T-cell (primary cell): ENCODE measurements at regions not wholly inside any gene's neighbourhood (a gene's known extent, or its start where the extent isn't known, plus 50 kb on each side); places are given as distances from the start of the nearest gene placed in this dataset.

Experiments used
- ATAC-seq, 4 experiments: fragments of 200-7000 bp in 3 of 4; fragments of 150-1000 bp in 1 of 4; cut with Tn5 transposase; replicated peaks in 1 of 4; 1 replicate in 3 of 4; 2 replicates in 1 of 4; pipeline ENCODE4 v1.10.0; 2021; ENCODE audit warnings: moderate library complexity in 3 of 4, mild to moderate bottlenecking in 2 of 4, moderate number of reproducible peaks in 1 of 4
- CTCF ChIA-PET, 2 donors: fragments of 300-600 bp; sonication (Branson Sonifier 250); formaldehyde crosslinking; loops; one replicate each; lab custom pipeline; 2022; ENCODE audit warnings: antibody characterized with exemption in 2 of 2; lab: Charles Lee
- POLR2A ChIA-PET, 2 donors: fragments of 300-600 bp; sonication (Branson Sonifier 250); formaldehyde crosslinking; loops; one replicate each; lab custom pipeline; 2022; ENCODE audit warnings: antibody characterized with exemption in 2 of 2; lab: Charles Lee
- DNase-seq, 35 experiments: peaks; one replicate each; pipeline versions ENCODE4 v3.0.0 to v3.0.0-alpha.2; 2013 to 2023
- H3K27ac ChIP-seq: one replicate; pipeline ENCODE4 v1.5.1; 2013; ENCODE audit warnings: low read length
- H3K27me3 ChIP-seq, 2 experiments: replicated peaks in 1 of 2; 1 replicate in 1 of 2; 2 replicates in 1 of 2; pipeline versions ENCODE4 v1.6.1 to v1.7.0; 2013; ENCODE audit warnings: low read length in 1 of 2, mixed read lengths in 1 of 2; ENCODE audit not compliant: control insufficient read depth in 2 of 2, insufficient read depth in 2 of 2; ENCODE audit errors: extremely low read depth in 1 of 2
- H3K36me3 ChIP-seq, 2 donors: 1 replicate in 1 of 2; 2 replicates in 1 of 2; pipeline versions ENCODE4 v1.6.1 to v1.7.0; 2013; ENCODE audit warnings: low read length in 1 of 2; ENCODE audit not compliant: control insufficient read depth in 2 of 2, insufficient read depth in 1 of 2; ENCODE audit errors: extremely low read depth in 1 of 2
- H3K4me1 ChIP-seq, 2 experiments: 1 replicate in 1 of 2; 2 replicates in 1 of 2; pipeline versions ENCODE4 v1.6.1 to v1.7.0; 2013; ENCODE audit warnings: low read length in 2 of 2, mixed read lengths in 1 of 2; ENCODE audit not compliant: insufficient read depth in 2 of 2, control insufficient read depth in 1 of 2; ENCODE audit errors: extremely low read depth in 1 of 2
- H3K4me3 ChIP-seq, 2 donors: 1 replicate in 1 of 2; 2 replicates in 1 of 2; pipeline versions ENCODE4 v1.5.1 to v1.7.0; 2013; ENCODE audit warnings: mild to moderate bottlenecking in 2 of 2, low read length in 1 of 2, moderate library complexity in 1 of 2; ENCODE audit not compliant: control insufficient read depth in 1 of 2; ENCODE audit errors: extremely low read depth in 1 of 2
- H3K9me3 ChIP-seq: 2 replicates; pipeline ENCODE4 v1.7.0; 2013
- H3K27ac Mint-ChIP-seq, 2 donors: one replicate each; pipeline ENCODE4 v1.8.0; 2020 to 2021; ENCODE audit warnings: mild to moderate bottlenecking in 2 of 2, mixed read lengths in 2 of 2
- H3K27me3 Mint-ChIP-seq, 2 donors: one replicate each; pipeline ENCODE4 v1.8.0; 2021 to 2022; ENCODE audit warnings: mixed read lengths in 2 of 2
- H3K36me3 Mint-ChIP-seq: one replicate; pipeline ENCODE4 v1.8.0; 2021; ENCODE audit warnings: mixed read lengths
- H3K4me1 Mint-ChIP-seq, 3 donors: one replicate each; pipeline ENCODE4 v1.8.0; 2020 to 2022; ENCODE audit warnings: mixed read lengths in 3 of 3, mild to moderate bottlenecking in 1 of 3
- H3K4me3 Mint-ChIP-seq, 3 donors: one replicate each; pipeline ENCODE4 v1.8.0; 2020 to 2022; ENCODE audit warnings: mild to moderate bottlenecking in 3 of 3, mixed read lengths in 3 of 3, moderate library complexity in 3 of 3
- H3K9me3 Mint-ChIP-seq, 3 donors: one replicate each; pipeline ENCODE4 v1.8.0; 2020 to 2022; ENCODE audit warnings: mixed read lengths in 3 of 3
- WGBS: methylation state at CpG from one replicate; pipeline ENCODE4 v1.1.5; 2013; ENCODE audit warnings: missing lambda C conversion rate; ENCODE audit not compliant: insufficient coverage; 5-methylcytosine and 5-hydroxymethylcytosine counted together

DNA sequence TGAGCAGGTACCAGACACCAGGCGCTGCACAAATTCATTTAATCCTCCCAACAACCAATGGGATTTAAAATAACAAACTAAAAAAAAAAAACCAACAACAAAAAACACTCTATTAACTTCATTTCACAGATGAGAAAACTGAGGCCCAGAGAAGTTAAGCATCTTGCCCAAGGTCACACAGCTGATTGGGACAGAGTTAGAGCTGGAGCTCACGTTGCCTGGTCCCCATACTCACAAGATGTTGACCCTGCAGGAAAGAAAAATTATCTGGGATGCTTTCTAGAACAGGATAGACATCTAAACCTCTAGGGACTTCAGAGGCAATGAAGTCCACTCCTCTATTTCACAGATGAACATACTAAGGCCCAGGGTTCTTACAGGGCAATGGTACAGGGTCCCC is 175.3 kb downstream of the PSMG1 start:
- peaks cover 4 to 8% of the 10 kb centered on the region in 2 donors for H3K27me3 Mint-ChIP-seq
- ChIA-PET POLR2A (no interaction called here), CTCF (no interaction called here)
- H3K4me3 ChIP-seq, result no peak overlapping the region
- no peaks in the 10 kb centered on the region for H3K9me3 Mint-ChIP-seq
- H3K9me3 ChIP-seq, result no peaks in the 10 kb centered on the region
- no peak overlapping the region for H3K27ac Mint-ChIP-seq
- WGBS, result 100% methylated on average over 1 of the region's 2 CpGs
- ATAC-seq, result no peak
- H3K4me3 Mint-ChIP-seq, result no peak overlapping the region
- H3K27ac ChIP-seq, result no peak overlapping the region
- no peaks in the 10 kb centered on the region for H3K36me3 Mint-ChIP-seq
- peaks cover 0 to 20% of the 10 kb centered on the region in 2 experiments for H3K27me3 ChIP-seq
- DNase-seq, result no peak
- H3K36me3 ChIP-seq, result no peaks in the 10 kb centered on the region
- H3K4me1 Mint-ChIP-seq, result peaks cover 9 to 15% (median 13%) of the 10 kb centered on the region in 3 donors
- H3K4me1 ChIP-seq, result peaks cover 7 to 11% of the 10 kb centered on the region in 2 experiments

DNA sequence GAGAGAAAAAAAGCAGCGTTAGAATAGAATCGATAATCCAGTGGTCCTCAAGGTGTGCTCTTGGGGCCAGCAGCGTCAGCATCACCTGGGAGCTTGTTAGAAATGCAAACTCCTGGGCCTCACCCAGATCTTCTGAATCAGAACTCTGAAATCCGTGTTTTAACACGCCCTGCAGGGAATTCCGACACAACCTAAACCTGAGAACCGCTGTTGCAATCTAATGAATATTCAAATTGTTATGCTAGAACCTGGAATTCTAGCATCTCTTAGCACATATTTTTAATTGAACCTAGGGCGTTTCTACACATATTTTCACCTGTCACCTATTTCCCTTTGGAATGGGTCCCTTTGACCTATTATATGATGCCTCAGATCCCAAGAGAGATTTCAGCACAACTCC is 175.7 kb downstream of the PSMG1 start:
- Mint-ChIP-seq H3K9me3 (no peaks in the 10 kb centered on the region), H3K27me3 (peaks cover 4 to 8% of the 10 kb centered on the region in 2 donors), H3K4me1 (peaks cover 9 to 15% (median 13%) of the 10 kb centered on the region in 3 donors), H3K4me3 (no peak overlapping the region), H3K27ac (no peak overlapping the region), H3K36me3 (no peaks in the 10 kb centered on the region)
- CTCF ChIA-PET, result no interaction called here
- ATAC-seq (no peak), DNase-seq (no peak)
- H3K9me3 ChIP-seq, result no peaks in the 10 kb centered on the region
- no peak overlapping the region for H3K27ac ChIP-seq
- peaks cover 0 to 20% of the 10 kb centered on the region in 2 experiments for H3K27me3 ChIP-seq
- no peak overlapping the region for H3K4me3 ChIP-seq
- no peaks in the 10 kb centered on the region for H3K36me3 ChIP-seq
- peaks cover 7 to 11% of the 10 kb centered on the region in 2 experiments for H3K4me1 ChIP-seq
- POLR2A ChIA-PET, result no interaction called here
- 90% methylated on average over 4 of the region's 8 CpGs for WGBS

DNA sequence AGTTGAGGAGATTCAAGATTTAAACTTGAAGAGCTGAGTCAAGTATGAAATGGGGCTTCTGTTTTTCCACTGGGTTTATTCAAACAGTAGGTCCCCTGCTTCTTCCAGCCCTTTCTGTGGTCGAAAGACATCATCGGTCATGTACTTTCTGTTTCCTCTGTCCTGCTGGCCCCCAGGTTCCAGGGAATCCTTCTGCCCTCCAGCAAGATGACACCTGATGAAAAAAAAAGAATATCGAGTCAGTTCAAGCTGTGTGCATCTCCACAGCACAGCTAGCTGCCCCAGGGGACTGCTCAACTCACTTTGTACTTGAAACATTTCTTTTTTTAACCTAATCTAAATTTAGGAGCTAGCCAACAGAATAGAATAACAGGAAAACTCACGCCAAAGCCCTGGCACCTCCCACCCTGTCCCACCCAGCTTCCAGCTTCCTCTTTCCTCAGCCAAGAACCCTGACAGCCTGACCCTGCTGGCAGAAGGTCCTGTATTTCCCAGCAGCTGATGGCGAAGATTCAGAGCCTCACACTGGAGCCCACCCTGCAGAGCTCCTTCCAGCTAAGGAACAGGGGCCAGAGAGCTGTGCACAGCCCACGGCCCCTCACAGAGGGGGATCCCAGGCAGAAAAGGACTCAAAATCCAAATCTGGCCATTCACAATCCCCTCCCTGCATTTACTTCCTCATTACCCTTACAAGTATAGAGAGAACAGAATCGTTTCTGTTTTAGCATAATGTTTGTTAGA is 176.5 kb downstream of the PSMG1 start:
- no peaks in the 10 kb centered on the region for H3K36me3 Mint-ChIP-seq
- ChIA-PET CTCF (no interaction called here), POLR2A (interaction anchor here in 1 of 2 donors (0.6 kb wide), 1 partner anchor 41 kb away, joined by 4 read pairs; no protein-coding TSS in a partner anchor)
- Histone ChIP-seq H3K36me3 (no peaks in the 10 kb centered on the region), H3K4me3 (no peak overlapping the region), H3K9me3 (no peaks in the 10 kb centered on the region), H3K27ac (no peak overlapping the region), H3K27me3 (peaks cover 0 to 19% of the 10 kb centered on the region in 2 experiments), H3K4me1 (peaks cover 7 to 11% of the 10 kb centered on the region in 2 experiments)
- H3K9me3 Mint-ChIP-seq, result no peaks in the 10 kb centered on the region
- no peak overlapping the region for H3K4me3 Mint-ChIP-seq
- DNase-seq (no peak), ATAC-seq (no peak)
- no peak overlapping the region for H3K27ac Mint-ChIP-seq
- peaks cover 9 to 15% (median 13%) of the 10 kb centered on the region in 3 donors for H3K4me1 Mint-ChIP-seq
- H3K27me3 Mint-ChIP-seq, result peaks cover 4 to 8% of the 10 kb centered on the region in 2 donors
- 49% methylated on average over 5 of the region's 7 CpGs for WGBS

DNA sequence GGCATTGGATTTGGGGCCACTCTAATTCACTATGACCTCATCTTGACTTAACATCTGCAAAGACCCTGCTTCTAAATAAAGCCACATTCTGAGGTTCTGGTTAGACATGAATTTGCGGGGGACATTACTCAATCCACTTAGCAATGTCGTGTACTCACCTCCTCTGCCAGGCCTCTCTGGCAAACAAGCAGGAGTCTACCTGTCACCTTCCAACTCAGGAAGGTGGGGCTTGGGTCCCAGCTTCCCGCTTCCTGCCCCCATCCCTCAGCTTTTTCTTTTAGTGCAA is 177.8 kb downstream of the PSMG1 start:
- DNase-seq, result no peak
- CTCF ChIA-PET, result no interaction called here
- 89% methylated on average over 2 of the region's 3 CpGs for WGBS
- Histone ChIP-seq H3K9me3 (no peaks in the 10 kb centered on the region), H3K27me3 (peaks cover 0 to 23% of the 10 kb centered on the region in 2 experiments), H3K4me3 (no peak overlapping the region), H3K27ac (no peak overlapping the region), H3K4me1 (peaks cover 7 to 11% of the 10 kb centered on the region in 2 experiments), H3K36me3 (no peaks in the 10 kb centered on the region)
- Mint-ChIP-seq H3K9me3 (no peaks in the 10 kb centered on the region), H3K36me3 (no peaks in the 10 kb centered on the region), H3K4me3 (peak overlapping the region in 1 of 3 donors; percentile 57), H3K27me3 (peaks cover 7 to 11% of the 10 kb centered on the region in 2 donors), H3K4me1 (peaks cover 9 to 15% (median 13%) of the 10 kb centered on the region in 3 donors), H3K27ac (no peak overlapping the region)
- no peak for ATAC-seq
- POLR2A ChIA-PET, result no interaction called here

DNA sequence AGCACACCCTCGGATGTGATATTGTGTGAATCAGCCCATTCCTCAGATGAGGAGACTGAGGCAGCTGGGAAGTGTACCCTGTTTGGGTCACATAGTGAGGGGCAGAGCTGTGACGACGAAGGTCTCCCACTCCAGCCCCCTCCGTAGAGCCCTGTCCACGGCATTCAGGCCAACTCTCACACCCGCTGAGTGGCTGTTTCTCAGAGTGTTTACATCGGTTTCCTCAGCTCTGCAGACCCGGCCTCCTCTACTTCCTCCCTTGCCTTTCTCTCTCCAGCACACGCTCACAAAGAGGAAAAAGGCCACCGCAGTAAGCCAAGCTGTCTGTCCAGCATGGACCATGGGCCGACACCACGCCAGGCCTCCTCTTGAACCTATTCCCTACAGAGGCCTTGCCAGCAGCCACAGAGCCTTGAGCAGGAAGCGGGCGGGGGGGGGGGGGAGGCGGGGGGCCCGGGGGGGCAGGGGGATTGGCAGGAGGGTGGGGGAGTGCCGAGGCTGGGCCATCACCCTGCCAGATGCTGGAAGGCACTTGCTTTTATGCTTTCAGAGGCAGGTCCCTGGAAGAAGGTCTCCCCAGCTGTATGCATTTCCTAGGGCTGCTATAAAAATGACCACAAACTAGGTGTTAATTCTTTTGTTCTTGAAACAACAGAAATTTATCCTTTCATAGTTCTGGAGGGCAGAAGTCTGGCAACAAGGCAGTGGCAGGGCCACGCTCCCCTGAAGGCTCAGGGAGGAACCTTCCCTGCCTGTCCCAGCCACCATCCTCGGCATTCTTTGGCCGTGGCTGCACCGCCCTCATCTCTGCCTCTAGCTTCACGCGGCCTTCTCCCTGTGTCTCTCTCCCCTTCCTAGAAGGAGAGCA is 178.4 kb downstream of the PSMG1 start:
- Histone ChIP-seq H3K4me1 (peaks cover 7 to 11% of the 10 kb centered on the region in 2 experiments), H3K27ac (no peak overlapping the region)
- POLR2A ChIA-PET, result no interaction called here

DNA sequence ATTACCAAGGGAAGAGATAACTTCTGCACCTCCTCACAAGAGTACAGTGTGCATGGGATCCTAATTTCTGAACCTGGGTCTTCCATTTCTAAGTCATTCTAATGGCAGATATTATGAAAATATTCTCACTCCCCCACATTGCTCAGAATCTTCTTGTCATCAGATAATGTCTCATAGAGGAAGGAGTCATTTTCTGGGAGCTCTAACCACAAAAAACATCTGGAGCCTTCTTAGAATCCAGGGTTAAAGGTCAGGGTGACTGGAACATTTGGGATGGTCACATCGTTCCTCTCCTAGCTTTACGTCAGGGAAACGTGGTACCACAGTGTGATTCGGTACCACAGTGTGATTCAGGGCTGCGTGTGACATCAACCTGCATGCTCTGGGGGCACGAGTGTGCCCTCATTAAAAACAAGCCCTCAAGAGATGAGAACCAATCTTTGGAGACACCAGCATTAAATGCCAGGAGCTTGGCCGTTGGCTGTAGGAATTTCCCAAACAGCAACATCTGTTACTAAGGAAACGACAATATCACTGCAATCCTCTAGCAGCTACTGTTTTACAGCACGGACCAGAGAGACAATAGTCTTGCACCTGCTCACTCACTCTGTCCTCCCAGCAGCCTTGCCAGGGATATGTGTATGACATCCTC is 179.1 kb downstream of the PSMG1 start:
- Histone ChIP-seq H3K9me3 (no peaks in the 10 kb centered on the region), H3K36me3 (no peaks in the 10 kb centered on the region), H3K4me1 (peaks cover 7 to 11% of the 10 kb centered on the region in 2 experiments), H3K27ac (no peak overlapping the region), H3K27me3 (peaks cover 0 to 20% of the 10 kb centered on the region in 2 experiments), H3K4me3 (no peak overlapping the region)
- Mint-ChIP-seq H3K36me3 (no peaks in the 10 kb centered on the region), H3K27me3 (peaks cover 9 to 20% of the 10 kb centered on the region in 2 donors), H3K9me3 (no peaks in the 10 kb centered on the region), H3K4me3 (no peak overlapping the region), H3K4me1 (peaks cover 9 to 15% (median 13%) of the 10 kb centered on the region in 3 donors), H3K27ac (no peak overlapping the region)
- no peak for DNase-seq
- ChIA-PET CTCF (no interaction called here), POLR2A (no interaction called here)
- WGBS, result 62% methylated on average over 9 of the region's 9 CpGs
- ATAC-seq, result no peak

More for the DNA sequence above, 178.4 kb downstream of the PSMG1 start:
- ATAC-seq (peak; percentile 39 to 60 (median 46)), DNase-seq (peak in 10 of 35 experiments; percentile 0 to 24 (median 8))
- CTCF ChIA-PET, result no interaction called here
- Histone ChIP-seq H3K9me3 (no peaks in the 10 kb centered on the region), H3K4me3 (no peak overlapping the region), H3K36me3 (no peaks in the 10 kb centered on the region), H3K27me3 (peaks cover 0 to 20% of the 10 kb centered on the region in 2 experiments)
- 33% methylated on average over 9 of the region's 23 CpGs for WGBS
- H3K9me3 Mint-ChIP-seq, result no peaks in the 10 kb centered on the region
- peaks cover 9 to 15% (median 13%) of the 10 kb centered on the region in 3 donors for H3K4me1 Mint-ChIP-seq
- peak overlapping the region in 2 of 3 donors; percentile 49 to 57 for H3K4me3 Mint-ChIP-seq
- H3K36me3 Mint-ChIP-seq, result no peaks in the 10 kb centered on the region
- peak overlapping the region; percentile 60 to 64 for H3K27ac Mint-ChIP-seq
- H3K27me3 Mint-ChIP-seq, result peaks cover 7 to 15% of the 10 kb centered on the region in 2 donors
